RKO (cell line): ENCODE measurements at regions not wholly inside any gene's neighbourhood (a gene's known extent, or its start where the extent isn't known, plus 50 kb on each side); places are given as distances from the start of the nearest gene placed in this dataset.
A peak's percentile ranks its signal among the peaks of the same experiment; 100 is the strongest.
"Not testable (repeated sequence)": the region's sequence is repeated elsewhere in the genome, so short reads cannot be mapped to it uniquely, and the experiment has no call there.

ENCODE experiments used
- DNase-seq: peaks from one replicate; pipeline ENCODE4 v3.0.0-alpha.2; 2016; ENCODE audit warnings: low spot score

DNA sequence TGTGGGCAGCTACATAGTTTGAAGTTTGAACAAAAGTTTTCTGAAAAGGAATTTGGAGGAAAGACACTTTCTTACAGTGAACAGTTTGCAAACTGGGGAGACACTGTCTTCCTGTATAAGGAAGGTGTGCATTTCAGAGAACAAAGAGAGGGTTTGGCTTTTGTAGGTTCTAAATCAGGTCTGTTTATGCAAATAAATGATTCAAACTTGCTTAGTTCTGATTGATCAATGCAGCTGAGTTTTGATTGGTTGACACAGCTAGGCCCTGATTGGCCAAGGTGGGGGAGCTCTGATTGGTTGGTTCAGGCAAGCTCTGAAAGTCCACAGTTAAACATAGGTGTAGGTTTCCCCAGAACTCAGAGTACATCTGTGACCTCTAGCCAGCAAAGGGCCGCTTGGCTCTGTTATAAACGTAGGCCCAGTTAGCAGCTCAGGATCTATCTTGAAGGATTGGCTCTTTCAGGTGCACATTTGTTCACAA is 63.0 kb upstream of the ENPP6 start:
- DNase-seq: no peak

DNA sequence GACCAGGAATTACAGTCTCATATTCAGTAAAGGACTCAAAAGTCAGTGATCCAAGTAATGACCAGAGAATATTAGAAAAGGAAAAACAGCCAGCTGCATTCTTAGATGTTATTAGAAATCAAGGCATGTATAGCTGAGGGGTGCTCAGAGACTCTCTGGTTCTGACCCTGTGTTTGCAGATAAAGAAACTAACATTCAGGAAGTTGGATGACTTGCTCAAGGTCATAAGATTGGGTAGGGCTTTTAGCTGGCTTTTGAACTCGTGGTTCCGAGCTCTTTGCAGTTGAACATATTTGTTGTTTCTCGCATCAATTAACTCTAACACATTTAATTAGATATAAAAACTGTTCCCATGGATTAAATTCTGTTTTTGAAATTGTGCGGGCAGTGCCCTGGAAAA is 62.5 kb upstream of the ENPP6 start:
- no peak for DNase-seq

DNA sequence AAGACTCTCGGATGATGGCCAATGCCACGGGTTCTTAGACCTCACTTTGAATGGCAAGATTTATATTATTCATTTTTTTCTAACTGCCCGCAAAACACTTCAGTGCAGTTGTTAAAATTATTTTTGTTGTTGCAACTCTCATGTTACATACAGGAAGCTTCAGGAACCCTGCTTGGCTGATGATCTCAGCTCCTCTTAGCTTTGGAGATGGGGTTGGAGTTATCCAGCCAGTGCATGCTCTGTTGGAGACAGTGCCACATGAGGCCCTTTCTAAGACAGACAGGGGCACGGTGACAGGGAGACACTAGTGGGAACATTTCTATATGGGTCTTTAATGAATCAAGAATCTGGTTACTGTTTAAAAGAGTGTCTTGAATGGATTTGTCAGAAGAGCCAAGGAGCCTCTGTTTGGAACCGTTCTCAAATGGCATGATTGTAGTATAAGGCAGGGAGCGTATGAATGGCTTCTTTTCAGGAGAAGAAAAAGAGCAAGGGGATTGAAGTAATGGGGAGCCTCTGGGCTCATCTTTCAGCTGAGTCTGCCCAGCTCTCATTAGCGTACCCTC is 61.9 kb upstream of the ENPP6 start:
- no peak for DNase-seq

DNA sequence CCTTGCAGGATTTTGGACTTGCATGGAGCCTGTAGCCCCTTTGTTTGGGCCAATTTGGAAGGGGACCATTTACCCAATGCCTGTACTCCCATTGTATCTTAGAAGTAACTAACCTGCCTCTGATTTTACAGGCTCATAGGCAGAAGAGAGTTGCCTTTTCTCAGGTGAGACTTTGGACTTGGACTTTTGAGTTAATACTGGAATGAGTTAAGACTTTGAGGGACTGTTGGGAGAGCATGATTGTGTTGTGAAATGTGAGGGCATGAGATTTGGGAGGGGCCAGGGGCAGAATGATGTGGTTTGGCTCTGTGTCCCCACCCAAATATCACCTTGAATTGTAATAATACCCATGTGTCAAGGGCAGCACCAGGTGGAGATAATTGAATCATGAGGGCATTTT is 60.1 kb upstream of the ENPP6 start:
- DNase-seq: not testable (repeated sequence)

DNA sequence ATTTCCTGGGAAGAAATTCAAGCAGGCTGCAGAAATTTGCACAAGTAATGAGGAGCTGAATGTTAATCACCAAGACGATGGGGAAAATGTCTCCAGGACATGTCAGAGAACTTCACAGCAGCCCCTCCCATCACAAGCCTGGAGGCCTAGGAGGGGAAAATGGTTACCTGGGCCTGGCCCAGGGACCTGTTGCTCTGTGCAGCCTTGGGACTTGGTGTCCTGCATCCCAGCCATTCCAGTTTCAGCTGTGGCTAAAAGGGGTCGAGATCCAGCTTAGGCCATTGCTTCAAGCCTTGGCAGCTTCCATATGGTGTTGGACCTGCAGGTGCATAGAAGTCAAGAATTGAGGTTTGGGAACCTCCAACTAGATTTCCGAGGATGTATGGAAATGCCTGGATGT is 59.3 kb upstream of the ENPP6 start:
- DNase-seq: not testable (repeated sequence)

DNA sequence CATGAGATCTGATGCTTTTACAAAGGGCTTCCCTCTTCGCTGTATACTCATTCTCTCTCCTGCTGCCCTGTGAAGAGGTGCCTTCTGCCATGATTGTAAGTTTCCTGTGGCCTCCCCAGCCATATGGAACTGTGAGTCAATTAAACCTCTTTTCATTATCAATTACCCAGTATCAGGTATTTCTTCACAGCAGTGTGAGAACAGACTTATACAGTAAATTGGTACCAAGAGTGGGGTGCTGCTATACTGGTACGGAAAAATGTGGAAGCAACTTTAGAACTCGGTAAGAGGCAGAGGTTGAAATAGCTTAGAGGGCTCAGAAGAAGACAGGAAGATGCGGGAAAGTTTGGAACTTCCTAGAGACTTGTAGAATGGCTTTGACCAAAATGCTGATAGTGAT is 58.7 kb upstream of the ENPP6 start:
- not testable (repeated sequence) for DNase-seq

DNA sequence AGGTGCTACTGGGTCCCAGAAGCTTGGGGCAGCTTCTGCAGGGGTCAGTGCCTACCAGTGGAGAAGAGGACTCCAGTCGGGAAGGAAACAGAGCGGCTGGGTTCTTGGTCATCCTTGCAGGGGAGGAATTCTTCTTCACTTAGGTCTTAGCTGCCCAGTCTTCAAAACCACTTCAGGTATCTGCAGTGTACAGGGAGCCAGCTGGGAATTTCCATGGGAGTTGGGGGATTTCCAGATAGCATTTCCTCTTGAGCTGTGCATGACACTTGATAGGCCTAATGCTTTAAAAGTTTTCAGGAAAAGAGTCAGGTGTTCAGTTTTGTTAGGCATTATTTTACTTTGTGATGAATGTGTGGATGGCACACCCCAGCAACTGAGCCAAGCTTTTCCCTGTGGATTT is 58.1 kb upstream of the ENPP6 start:
- no peak for DNase-seq

DNA sequence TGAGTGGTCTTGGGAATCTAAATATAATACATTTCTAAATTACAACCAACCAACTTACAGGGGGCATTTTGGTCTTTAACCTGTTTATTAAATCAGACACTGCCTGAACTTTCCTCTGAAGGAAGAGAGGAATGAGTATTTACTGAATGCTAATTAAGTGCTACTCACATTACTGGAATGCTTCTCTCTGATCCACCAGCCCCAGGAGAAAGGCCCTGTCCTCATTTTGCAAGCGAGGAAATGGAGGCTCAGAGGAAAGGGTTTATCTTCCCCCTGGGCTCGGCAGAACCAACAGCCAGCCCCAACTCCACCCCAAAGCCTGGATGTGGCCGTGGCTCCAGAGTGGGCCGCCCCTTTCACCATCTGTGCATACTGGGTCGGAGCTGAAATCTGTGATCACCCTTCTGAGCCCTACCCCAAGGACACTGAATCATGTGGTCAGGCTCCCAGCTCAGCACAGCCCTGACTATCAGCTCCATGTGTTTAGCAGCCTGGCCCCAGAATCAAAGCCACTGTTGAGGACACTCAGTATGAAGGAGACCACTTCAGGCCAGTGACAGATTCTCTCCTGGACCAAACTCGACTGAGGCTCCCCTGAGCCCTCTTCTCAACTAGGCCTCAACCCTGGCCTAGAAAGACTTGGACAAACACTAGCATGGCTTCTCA is 56.7 kb upstream of the ENPP6 start:
- no peak for DNase-seq

DNA sequence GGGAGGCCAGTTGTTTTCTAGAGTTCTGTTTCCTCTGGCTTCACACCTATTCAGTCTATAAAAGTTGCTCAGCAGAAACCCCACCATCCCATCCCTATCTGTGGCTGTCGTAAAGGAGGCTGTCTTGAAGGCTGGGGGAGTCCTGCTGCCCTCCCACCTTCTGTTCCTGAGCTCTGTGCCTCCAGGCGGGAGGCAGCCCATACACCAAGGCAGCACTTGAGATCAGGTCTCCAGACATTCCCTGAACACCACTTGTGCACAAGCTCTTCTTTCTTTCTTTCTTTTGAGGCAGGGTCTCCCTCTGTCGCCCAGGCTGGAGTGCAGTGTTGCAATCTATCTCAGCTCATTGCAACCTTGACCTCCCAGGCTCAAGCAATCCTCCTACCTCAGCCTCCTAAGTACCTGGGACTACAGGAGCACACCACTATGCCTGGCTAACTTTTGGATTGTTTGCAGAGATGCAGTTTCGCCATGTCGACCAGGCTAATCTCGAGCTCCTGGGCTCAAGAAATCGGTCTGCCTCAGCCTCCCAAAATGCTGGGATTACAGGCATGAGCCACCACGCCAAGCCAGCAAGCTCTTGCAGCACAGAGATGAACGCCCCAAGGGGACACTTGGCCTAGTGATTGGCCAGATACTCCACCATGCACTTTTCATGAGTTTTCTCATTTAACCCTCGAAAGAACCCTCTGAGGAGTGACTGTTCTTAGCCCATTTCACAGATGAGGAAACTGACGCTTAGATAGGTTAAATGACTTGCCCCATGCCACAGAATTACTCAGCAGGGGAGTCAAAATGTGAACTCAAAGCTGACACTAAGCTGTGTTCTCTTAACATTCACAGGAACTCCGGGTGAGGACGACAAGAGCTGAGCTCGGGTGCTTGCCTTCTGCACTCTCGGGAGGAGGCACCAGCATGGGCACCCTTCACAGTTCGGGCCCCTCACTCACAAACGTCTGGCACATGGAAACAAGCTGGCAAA is 55.8 kb upstream of the ENPP6 start:
- no peak for DNase-seq

DNA sequence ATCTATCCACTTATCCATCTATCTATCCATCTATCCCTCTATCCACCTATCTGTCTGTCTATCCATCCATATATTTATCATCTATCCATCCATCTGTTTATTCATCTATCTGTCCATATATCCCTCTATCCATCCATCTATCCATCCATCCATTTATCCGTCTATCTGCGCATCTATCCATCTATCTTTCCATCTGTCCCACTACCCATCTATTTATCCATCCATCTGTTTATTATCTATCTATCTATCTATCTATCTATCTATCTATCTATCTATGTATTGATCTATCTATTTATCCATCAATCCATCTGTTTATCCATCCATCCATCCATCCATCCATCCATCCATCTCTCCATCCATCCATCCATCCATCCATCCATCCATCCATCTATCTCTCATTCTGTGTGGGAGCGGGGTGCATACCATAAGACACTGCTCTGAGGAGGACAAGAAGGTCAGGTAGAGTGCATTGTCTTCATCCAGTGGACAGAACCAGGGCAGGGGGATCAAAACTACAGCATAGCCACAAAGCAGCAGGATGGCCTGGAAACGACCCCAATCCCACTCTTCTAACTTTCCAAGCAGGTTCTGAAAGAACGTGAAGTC is 53.2 kb upstream of the ENPP6 start:
- no peak for DNase-seq

DNA sequence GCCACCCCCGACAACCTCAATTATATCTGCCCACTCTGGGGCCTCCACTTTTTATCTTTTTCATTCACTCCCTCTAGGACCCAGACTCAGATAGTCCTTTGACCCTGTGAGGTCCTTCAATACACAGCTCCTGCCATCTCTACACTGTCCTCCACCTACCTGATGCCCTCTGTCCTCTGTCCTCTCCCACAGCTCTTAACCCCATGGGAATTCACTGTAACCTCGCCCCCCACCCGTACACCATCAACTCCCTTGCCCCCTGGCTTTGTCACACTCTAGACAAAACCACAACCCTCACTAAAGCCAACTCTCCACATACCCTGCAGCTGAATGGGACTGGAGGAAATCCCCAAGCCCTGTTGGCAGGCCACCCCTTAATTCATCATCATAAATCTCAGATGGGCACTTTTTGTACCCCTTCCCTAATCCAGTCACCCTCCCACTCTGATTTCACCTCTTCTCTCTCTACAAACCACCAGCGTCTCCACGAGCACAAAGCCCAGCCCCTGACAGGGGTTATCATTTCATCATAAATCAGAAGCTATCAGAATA is 52.3 kb upstream of the ENPP6 start:
- no peak for DNase-seq

DNA sequence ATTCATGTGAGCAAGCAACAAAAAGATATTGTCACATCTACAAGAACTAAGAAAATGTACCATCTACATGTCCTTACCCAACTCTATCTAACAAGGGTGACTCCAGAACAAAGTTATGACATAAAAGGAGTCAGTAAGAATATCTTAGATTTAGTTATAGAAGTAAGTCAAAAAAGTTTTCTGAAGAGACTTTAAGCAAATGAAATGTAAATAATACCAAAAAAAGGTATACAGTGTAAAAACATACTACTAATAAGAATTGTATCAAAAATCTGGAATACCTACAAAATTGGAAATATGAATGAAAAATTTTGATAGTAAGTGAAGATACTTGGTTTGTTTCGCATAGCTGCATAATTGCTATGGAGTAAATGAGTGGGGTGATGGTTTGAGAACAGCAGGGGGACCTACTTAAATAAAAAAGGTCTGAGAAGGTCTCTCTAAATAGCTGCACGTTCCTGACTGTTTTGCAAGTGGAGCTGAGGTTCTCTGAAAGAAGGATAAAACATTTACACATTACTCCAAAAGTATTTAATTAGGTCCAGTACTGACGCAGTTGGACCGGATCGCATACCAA is 51.0 kb upstream of the ENPP6 start:
- DNase-seq: peak; percentile 48

DNA sequence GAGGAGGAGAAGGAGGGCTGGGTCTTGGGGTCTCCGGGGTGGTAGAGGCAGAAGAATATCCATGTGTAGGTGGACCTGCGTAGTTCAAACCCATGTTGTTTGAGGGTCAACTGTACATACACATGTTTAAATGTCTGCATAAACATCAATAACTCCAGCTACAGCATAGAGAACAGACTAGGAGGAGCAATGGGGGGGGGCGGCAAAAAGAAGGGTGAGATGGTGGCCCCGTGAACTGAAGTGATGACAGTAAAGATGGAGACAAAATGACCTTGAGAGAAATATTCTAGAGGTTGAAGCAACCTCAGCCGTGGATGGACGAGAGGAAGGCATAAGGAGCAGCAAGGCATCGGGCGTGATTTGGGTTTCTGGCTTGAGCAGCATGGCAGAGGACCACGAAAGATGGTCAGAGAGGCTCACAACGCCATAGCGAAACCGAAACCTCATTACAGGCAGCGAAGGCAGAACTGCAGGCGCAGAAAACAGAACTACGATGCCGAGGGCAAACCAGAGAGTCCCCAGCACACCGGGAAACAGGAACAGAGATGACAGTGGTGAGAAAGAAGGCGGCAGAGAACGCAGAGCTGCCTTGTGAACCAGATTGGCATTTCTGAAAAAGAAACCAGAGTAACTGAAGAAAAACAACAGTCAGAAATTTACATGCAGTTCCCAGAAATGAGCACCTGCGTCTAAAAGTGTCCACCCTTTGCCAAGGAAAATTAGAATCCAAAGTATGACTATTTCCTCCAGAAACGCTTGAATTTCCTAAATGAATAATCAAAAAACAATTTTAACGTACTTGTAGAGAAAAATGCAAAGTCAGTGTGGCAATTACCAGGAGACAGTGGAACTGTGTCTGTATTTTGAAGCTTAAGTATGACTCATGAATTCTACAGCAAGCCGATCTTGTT is 50.3 kb upstream of the ENPP6 start:
- DNase-seq: peak; percentile 94
